HK-2 (cell line): ENCODE measurements at regions not wholly inside any gene's neighbourhood (a gene's known extent, or its start where the extent isn't known, plus 50 kb on each side); places are given as distances from the start of the nearest gene placed in this dataset.

ENCODE experiments used
- DNase-seq: peaks from one replicate; pipeline ENCODE4 v3.0.0-alpha.2; 2018; ENCODE audit not compliant: unreplicated experiment

GRCh38 chr3:127107491-127108375 is 85.2 kb upstream of the PRR23E start:
- DNase-seq = no peak

GRCh38 chr3:127108796-127109195 is 84.1 kb upstream of the PRR23E start:
- no peak for DNase-seq

GRCh38 chr3:127110982-127111693 is 81.8 kb upstream of the PRR23E start:
- DNase-seq = no peak

- DNase-seq = no peak
These were observed 79.9 kb upstream of the PRR23E start for GRCh38 chr3:127112796-127113570.

- DNase-seq = no peak
These were observed 79.4 kb upstream of the PRR23E start for GRCh38 chr3:127113571-127113891.

GRCh38 chr3:127114337-127115070 is 78.4 kb upstream of the PRR23E start:
- no peak for DNase-seq

GRCh38 chr3:127115691-127116351 is 77.1 kb upstream of the PRR23E start:
- no peak for DNase-seq

GRCh38 chr3:127118366-127118765 is 74.6 kb upstream of the PRR23E start:
- DNase-seq = no peak

GRCh38 chr3:127119693-127120464 is 73.1 kb upstream of the PRR23E start:
- DNase-seq = no peak

GRCh38 chr3:127120851-127121647 is 71.9 kb upstream of the PRR23E start:
- DNase-seq = no peak

GRCh38 chr3:127121885-127122284 is 71.0 kb upstream of the PRR23E start:
- no peak for DNase-seq

GRCh38 chr3:127123533-127123932 is 69.4 kb upstream of the PRR23E start:
- DNase-seq = no peak

GRCh38 chr3:127124120-127124519 is 68.8 kb upstream of the PRR23E start:
- no peak for DNase-seq

- no peak for DNase-seq
These were observed 61.3 kb upstream of the PRR23E start for GRCh38 chr3:127131424-127132170.

GRCh38 chr3:127132876-127133275 is 60.1 kb upstream of the PRR23E start:
- DNase-seq = no peak

GRCh38 chr3:127133971-127134370 is 59.0 kb upstream of the PRR23E start:
- DNase-seq = no peak

GRCh38 chr3:127134466-127134865 is 58.5 kb upstream of the PRR23E start:
- no peak for DNase-seq

- DNase-seq = no peak
These were observed 58.1 kb upstream of the PRR23E start for GRCh38 chr3:127134887-127135240.
